ENCODE measurements at regions not wholly inside any gene's neighbourhood (a gene's known extent, or its start where the extent isn't known, plus 50 kb on each side); places are given as distances from the start of the nearest gene placed in this dataset.
"Not testable (repeated sequence)": the region's sequence is repeated elsewhere in the genome, so short reads cannot be mapped to it uniquely, and the experiment has no call there.

DNA sequence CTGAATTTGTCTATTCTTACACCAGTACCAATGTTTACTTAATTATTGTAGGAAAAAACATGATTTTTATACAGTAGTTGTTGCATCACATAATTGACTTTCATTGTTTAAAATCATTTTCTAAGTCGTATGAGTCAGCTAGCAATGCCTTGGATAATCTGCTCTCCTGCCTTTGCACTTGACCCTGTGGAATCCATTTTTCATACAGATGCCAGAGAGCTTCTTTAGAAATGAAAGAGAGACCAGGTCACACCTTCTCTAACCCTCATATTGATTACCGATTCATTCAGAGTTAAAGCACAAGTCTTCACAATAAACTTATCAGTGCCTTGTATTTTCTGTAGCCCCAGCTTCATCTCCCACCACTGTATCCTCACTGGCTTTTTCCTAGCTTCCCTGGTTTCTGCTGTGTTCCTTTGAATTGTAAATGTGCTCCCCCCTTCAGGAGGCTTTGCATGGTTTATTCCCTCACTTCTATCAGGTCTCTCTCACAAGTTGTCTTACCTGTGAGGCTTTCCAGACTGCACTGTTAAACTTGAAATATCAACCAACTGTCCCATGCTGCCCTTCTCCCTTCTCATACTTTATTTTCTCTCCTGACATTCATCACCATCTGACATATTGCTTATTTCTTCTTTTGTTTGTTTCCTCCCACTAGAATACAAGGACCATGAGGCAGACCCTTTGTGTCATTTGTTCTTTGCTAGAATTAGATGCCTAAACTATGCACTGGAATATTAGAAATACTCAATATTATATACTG, 662.0 kb upstream of the GBE1 start:
- DNase-seq (ENCODE audit: extremely low read depth in 1 of 2, low read depth in 1 of 2): no peak

DNA sequence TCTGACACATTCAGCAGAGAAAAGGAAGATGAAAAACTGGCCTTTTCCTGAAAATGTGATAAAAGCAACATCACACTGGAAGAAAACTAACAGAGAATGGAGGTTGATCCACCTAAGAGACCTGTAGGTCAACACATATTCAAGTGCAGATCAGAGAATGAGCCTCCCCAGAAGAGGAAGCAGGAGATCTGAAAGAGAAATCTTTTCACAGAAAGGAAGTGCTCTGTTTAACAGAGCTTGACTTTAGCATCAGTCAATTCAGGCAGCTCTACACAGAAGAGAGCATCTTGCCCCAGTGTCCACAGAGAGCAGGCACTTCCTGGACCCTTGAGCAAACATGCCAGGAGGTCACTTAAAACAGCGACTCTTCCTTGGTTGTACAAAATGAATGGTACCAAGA, 655.4 kb upstream of the GBE1 start:
- no peak for DNase-seq (ENCODE audit: extremely low read depth in 1 of 2, low read depth in 1 of 2)

DNA sequence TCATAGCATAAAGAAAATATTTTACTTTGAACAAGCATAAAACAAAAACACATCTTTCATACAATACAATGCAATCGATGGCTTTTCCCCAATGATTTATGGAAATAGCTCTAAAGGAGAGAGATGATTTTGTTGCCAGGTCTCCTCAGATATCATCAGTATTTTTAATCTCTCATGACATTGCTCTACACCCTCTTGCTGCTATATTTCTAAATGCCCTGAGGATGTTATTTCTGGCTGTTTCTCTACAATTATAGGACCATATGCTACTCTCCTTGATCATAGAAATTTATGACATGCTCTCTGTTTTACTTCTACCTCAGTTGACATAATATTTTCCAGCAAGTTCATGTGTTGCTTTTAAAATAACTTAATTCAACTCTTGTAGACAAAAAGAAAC, 654.9 kb upstream of the GBE1 start:
- no peak for DNase-seq (ENCODE audit: extremely low read depth in 1 of 2, low read depth in 1 of 2)

DNA sequence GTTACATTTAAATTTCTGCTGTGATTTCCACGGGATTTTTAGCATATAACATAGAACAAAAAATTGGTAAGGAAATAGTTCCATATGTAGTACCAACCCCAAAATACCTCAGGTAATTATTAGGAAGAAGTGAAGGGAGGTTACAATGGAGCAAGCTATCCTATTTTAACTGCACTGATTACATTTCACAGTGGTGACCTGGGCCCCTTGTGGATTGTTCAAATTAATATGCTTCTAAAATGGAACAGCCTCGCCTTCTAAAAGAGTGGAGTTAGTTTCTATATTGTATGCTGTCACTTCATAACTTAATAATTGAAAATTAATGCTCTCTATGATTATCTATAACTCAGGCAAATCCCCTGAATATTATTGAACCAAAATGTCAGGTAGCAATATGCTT, 651.7 kb upstream of the GBE1 start:
- DNase-seq (ENCODE audit: extremely low read depth in 1 of 2, low read depth in 1 of 2): no peak

DNA sequence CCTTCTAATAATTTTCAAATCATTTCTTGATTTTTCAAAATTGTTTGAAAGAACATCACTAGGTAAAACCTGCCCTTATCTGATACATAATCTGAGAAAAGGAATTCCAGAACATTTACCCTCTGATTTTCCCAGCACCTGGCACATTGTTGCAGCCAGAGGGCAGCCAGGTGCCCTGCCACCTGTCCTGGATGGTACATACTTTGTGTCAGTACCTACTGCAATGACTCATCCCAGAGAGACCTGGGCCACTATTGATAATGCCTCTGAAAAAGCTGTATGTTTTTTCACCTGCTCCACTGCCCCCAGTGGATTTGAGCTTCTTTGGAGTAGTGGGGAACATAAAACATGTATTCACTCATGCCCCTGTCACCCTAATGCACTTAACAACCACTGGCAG, 648.9 kb upstream of the GBE1 start:
- DNase-seq (ENCODE audit: extremely low read depth in 1 of 2, low read depth in 1 of 2): no peak

DNA sequence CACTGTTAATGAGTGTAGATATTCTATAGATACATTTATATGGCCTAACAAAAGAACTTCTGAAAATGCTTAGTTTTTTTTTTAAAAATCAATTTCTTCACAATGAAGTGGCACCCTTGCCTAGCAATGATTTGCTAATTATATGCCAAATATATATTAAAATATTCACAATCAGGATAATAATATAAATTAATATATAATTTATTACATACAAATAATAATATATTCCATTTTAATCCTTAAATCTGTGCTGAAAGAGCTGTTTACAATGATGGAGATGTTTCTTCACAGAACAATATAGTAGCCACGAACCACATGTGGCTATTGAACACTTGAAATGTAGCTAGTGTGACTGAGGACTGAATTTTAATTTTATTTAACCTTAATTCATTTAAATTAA, 648.4 kb upstream of the GBE1 start:
- no peak for DNase-seq (ENCODE audit: extremely low read depth in 1 of 2, low read depth in 1 of 2)

DNA sequence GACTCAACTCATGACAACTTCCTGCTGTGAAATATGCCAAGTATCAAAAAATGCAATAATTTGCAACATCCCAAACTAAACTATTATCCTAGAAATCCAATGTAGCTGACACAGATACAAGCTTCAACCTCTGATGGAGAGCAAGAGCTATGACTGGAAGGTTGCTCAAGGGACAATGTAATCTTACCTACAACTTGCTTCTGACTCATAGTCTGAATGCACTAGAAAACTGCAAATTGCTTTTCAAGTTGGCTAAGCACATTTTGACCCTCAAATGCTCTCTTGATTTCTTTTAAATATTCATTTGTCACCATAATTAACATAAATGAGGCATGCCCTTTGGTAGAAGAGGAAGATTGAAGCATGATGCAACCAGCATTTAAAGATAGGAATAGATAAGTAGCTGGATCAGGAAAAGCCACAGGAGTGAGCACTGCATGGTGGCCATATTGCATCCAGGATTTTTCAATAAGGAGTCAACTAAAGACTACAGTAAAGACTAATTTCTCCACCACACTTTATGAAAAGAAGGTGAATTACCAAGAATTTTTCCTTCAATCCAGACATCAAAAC, 630.8 kb upstream of the GBE1 start:
- no peak for DNase-seq (ENCODE audit: extremely low read depth in 1 of 2, low read depth in 1 of 2)

DNA sequence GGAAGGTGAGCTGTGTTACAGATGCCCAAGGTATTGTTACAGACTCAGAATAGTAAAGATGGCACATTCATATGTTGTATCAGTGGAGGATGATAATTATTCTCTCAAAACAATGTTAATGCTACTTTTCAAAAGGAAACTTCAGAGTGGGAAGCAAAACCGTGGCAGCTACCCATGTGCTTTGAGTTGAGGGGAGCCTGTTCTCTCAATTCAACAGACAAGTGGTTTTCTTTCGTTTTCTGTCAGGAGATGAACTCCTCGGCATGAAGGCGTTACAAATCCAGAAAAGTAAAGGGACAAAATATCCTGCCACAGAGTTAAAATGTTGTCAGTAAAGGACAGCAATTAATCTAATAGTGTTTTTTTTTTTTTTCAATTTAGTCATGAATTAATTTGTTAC, 629.4 kb upstream of the GBE1 start:
- DNase-seq (ENCODE audit: extremely low read depth in 1 of 2, low read depth in 1 of 2): no peak

DNA sequence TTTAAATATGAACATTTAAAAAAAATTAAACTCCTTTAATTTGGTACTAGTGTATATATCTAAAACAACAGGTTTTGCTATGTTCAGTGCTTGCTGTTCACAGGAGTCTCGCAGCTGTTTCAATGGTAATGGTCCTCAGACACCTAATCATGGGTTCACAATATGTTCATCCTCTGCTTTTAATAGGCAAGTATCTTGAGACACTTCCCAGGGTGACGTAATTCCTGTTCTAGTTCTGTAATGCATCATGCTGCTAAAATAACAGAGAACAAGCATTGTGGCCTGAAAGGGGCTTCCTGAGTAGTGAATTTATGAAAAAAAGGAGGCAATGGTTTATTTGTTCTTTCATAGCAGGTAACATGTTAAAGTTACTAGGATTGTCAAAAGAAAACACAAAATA, 625.2 kb upstream of the GBE1 start:
- no peak for DNase-seq (ENCODE audit: extremely low read depth in 1 of 2, low read depth in 1 of 2)

DNA sequence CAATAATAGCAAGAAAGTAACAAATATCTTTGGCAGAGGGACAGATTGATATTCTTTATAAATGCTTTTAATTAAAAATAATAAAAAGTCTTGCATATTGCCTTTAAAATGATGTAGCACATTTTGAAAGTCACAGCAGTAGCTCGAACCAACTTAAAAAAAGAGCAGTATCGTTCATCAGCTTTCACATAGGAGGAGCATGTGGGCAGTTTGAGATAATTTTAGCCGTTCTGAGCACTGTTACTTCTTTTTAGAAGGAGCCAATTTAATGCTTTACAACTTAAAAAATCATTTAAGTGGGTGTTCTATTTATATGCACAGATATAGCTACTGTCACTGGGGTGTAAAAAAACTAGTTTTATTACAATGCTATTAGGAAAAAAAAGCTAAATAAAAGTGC, 622.7 kb upstream of the GBE1 start:
- no peak for DNase-seq (ENCODE audit: extremely low read depth in 1 of 2, low read depth in 1 of 2)

DNA sequence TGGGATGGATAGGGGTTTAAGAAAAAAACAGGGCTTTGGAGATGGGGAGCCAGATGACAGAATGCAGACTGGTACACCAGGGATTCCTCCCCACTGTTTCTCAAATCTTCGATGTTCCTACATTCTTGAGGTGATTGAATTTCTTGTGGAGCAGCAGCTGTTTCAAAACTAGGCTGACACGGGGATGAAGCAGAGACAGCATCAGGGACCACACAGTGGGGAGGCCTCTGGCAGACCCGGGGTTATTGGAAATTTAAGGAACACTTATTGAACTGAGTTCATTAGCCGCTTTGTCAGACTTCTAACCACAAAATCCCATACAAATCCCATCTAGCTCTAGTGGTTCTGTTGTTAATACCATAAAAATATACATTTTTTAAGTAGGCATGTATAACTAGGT, 621.4 kb upstream of the GBE1 start:
- no peak for DNase-seq (ENCODE audit: extremely low read depth in 1 of 2, low read depth in 1 of 2)

DNA sequence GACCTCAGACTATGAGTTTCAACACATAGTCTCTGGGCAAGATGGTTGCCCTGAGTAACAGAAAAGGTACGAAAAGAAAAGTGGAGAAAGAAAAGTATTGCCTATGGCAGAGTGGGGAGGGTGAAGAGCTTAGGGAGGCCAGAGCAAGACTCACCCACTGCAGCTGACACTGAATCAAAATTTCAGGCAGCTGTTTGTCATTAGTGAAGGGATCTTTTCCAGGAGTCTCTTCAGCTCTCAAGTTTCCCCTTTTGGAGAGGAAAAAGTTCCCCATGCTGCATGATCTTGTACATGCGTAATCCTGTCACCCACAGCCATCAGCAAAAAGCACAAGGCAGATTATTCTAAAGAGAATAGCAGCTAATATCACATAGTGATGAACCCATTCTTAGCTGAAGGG, 616.9 kb upstream of the GBE1 start:
- DNase-seq (ENCODE audit: extremely low read depth in 1 of 2, low read depth in 1 of 2): no peak

DNA sequence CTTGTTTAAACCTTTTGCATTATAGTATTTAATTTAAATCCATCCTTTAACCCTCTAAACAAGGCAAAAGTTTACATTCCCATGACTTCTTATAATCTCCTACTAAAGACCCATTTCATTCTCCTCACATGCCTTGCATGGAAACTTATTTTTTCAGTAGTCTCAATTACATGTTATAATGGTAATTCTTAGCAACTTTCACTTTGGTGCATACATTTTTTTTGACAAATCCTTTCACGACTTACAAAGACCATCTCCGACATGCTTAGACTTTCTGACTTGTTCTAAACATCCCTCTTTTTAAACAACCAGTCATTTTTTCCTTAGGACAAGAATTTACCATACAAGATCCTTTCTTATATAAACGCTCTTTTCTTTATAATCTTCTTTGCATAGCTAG, 615.4 kb upstream of the GBE1 start:
- DNase-seq (ENCODE audit: extremely low read depth in 1 of 2, low read depth in 1 of 2): no peak

DNA sequence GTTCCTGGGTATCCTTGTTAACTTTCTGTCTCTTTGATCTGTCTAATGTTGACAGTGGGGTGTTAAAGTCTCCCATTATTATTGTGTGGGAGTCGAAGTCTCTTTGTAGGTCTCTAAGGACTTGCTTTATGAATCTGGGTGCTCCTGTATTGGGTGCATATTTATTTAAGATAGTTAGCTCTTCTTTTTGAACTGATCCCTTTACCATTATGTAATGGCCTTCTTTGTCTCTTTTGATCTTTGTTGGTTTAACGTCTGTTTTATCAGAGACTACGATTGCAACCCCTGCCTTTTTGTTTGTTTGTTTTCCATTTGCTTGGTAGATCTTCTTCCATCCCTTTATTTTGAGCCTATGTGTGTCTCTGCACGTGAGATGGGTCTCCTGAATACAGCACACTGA, 612.4 kb upstream of the GBE1 start:
- DNase-seq (ENCODE audit: extremely low read depth in 1 of 2, low read depth in 1 of 2): not testable (repeated sequence)

DNA sequence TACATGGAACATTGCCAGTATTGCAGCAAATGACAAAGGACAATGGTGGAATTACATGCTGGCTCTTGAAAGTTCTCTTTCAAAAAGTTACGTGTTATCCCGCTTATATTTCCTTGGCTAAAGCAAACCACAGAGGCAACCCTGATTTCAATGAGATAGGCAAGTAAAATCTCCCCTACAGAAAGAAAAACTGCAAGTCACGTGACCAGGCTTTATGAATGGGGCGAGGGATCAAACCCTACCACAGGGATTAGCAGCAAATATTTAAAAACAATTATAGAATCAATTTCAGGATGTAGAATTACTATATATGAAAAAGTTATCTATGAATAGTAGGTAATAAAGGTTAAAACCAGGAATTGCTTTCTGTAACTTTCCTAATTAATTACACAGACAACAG, 603.4 kb upstream of the GBE1 start:
- DNase-seq (ENCODE audit: extremely low read depth in 1 of 2, low read depth in 1 of 2): no peak

DNA sequence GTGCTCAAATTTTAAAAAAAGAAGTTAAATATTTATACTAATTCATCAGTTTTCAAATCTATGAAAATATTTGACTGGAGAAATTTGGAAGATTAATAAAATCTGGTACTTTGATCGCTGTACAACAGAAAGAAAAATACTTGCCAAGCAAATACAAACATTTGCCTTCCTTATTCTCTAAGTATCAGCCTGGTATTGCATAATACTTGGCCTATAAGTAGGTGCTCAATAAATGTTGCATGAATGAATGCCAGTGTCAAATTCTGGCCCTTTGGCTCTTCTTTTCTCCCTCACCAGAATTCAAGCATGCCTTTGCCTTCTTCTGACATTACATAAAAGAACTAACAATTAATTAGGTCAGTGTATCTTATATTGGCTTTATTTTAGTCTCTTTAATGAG, 601.7 kb upstream of the GBE1 start:
- DNase-seq (ENCODE audit: extremely low read depth in 1 of 2, low read depth in 1 of 2): no peak

DNA sequence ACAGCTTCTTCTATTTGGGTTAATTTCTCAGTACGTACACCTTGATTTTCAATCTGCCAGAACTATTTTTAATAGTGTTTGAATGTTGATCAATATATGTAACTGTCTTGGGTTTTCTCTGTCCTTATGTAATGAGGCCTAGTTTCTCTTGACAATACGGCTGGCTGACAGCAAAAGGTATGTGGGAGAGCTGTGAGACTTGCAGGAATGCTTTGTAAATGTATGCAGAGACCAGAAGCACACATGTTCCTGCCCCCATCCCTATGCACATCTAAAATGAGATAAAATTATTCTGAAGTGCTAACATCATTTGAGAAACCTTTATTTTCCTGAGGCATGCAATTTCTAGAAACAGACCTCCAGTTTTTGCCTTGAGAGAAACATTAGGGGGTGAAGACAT, 593.8 kb upstream of the GBE1 start:
- no peak for DNase-seq (ENCODE audit: extremely low read depth in 1 of 2, low read depth in 1 of 2)

DNA sequence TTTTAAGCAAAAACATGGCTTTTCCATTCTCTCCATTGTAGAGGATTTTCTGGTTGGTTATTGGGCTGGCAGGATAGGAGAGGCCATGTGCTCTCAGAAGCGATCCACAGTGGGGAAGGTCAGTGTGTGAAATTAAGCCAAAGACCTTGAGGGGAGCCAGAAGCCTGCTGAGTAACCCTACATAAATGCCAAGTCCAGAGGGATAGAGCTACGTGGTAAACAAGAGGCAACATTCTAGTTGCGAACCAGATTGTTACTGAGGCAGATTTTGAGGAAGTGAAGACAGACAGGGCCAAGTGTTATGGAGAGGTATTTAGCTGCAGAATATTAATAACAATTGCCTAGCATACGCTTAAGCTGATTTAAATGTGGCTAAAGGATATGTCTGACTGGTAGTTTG, 592.8 kb upstream of the GBE1 start:
- DNase-seq (ENCODE audit: extremely low read depth in 1 of 2, low read depth in 1 of 2): no peak

DNA sequence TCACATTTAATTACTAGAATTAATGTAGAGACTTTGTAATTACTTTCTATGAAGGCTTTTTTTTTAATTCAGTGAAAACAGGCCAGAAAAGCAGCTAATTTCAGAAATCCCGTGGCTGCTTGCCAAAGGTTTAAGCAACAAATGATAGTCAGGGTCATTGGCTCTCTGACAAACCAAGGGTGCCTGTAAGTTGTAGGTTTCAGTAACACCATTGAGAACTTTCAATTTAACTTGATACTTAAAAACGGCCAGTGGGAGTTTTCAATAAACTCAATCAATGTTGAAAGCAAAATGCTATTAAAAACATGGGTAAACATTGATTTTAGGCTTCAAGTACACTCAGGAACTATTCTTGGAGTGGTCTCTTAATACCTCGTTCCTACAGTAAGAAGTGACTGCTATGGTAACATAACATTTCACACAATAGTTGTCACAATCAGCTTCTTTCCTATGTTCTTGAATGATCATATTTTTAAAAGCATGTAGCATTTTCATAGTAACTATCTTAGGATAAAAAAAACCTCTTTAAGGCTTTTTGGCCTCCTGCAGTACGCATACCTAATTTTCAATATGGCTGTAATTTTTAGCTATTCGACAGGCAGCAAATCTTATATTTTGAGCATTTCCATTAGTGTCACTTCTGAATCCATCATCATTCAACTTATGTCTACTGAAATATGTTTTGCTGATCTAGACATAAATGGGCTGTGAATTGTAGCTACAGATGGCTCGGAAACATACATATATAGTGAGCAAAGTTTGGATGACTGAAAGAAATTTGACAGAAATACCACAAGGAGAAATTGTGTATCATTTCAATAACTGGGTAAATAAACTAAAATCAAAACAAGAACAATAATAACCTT, 592.1 kb upstream of the GBE1 start:
- no peak for DNase-seq (ENCODE audit: extremely low read depth in 1 of 2, low read depth in 1 of 2)

DNA sequence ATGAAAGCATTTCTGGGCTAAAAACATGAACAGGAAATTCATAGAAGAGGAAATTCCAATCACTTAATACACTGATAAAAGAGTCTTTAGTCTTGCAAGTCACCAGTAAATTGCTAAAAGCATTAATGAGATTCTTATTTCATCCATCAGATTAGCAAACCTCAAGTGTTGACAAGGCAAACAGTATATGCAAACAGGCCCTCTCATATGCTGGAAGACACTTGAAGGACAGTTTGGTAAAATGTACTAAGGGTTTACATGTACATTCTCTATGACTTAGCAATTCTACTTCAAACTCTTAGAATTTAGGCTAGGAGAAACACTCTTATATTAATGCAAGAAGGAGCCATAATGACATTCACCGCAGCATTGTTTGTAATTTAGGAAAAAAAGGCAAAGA, 586.1 kb upstream of the GBE1 start:
- no peak for DNase-seq (ENCODE audit: extremely low read depth in 1 of 2, low read depth in 1 of 2)

DNA sequence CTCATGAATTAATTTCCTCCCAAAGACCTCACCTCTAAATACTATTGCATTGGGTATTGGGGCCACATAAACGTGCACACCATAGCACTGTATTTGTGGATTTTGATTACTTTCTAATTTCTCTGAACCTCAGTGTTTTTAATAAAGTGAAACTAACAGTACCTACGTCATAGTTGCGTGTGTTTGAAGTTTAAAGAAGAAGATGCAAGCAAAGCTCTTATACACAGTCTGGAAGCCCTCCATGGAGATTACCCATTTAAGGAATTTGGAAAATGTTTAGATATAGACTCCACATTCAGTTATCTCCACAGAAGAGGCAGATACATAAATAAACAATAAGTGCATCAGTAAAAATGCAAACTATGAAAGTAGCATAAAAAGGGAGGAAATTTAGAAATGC, 581.1 kb upstream of the GBE1 start:
- no peak for DNase-seq (ENCODE audit: extremely low read depth in 1 of 2, low read depth in 1 of 2)

DNA sequence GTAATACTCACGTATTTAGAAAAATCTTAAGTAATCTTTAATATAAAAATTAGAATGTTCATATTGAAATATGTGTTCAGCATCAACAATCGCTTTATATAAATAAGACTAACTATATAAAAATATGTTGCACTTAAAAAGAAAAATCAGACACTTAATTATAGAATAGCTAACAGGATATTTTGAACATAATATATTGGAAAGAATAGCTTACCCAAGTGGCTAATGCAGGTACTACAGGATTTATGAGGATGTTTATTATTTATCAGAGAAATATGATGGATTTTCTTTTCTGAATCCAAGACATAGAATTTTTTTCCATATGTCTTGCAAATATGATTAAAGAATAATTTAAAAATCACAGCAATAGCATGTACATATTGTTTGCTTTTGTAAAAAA, 567.9 kb upstream of the GBE1 start:
- DNase-seq (ENCODE audit: extremely low read depth in 1 of 2, low read depth in 1 of 2): no peak
